H9 (cell line): ENCODE measurements at regions not wholly inside any gene's neighbourhood (a gene's known extent, or its start where the extent isn't known, plus 50 kb on each side); places are given as distances from the start of the nearest gene placed in this dataset.

Experiments
- DNase-seq: peaks from one replicate; pipeline ENCODE4 v3.0.0-alpha.2; 2017
- H2AFZ ChIP-seq: one replicate; pipeline ENCODE4 v1.6.1; 2013; ENCODE audit warnings: mild to moderate bottlenecking, low read length, control low read depth, moderate library complexity
- H2AK5ac ChIP-seq: 2 replicates; pipeline ENCODE4 v1.6.1; 2013; ENCODE audit warnings: low read length, control low read depth, mixed read lengths; ENCODE audit not compliant: insufficient read length
- H2BK120ac ChIP-seq: one replicate; pipeline ENCODE4 v1.6.1; 2013; ENCODE audit warnings: low read depth, mild to moderate bottlenecking, low read length, control low read depth, inconsistent platforms; ENCODE audit not compliant: poor library complexity, severe bottlenecking
- H2BK12ac ChIP-seq: 2 replicates; pipeline ENCODE4 v1.6.1; 2013; ENCODE audit warnings: low read length, control low read depth, mixed read lengths, low read depth; ENCODE audit not compliant: insufficient read length
- H2BK15ac ChIP-seq: 2 replicates; pipeline ENCODE4 v1.6.1; 2013; ENCODE audit warnings: low read depth, low read length, control low read depth
- H2BK20ac ChIP-seq: one replicate; pipeline ENCODE4 v1.6.1; 2013; ENCODE audit warnings: low read depth, mild to moderate bottlenecking, low read length, control low read depth, inconsistent platforms; ENCODE audit not compliant: poor library complexity, severe bottlenecking
- H2BK5ac ChIP-seq: 2 replicates; pipeline ENCODE4 v1.6.1; 2013; ENCODE audit warnings: low read length, control low read depth, mixed read lengths; ENCODE audit not compliant: insufficient read length
- H3K14ac ChIP-seq: 2 replicates; pipeline ENCODE4 v1.6.1; 2013; ENCODE audit warnings: low read length, control low read depth; ENCODE audit not compliant: insufficient read depth
- H3K18ac ChIP-seq: 2 replicates; pipeline ENCODE4 v1.6.1; 2013; ENCODE audit warnings: low read depth, mild to moderate bottlenecking, mixed read lengths, low read length, control low read depth; ENCODE audit not compliant: insufficient read length
- H3K23ac ChIP-seq: 2 replicates; pipeline ENCODE4 v1.6.1; 2013; ENCODE audit warnings: low read length, control low read depth, mixed read lengths, low read depth; ENCODE audit not compliant: insufficient read length
- H3K23me2 ChIP-seq: 2 replicates; pipeline ENCODE4 v1.6.1; 2013; ENCODE audit warnings: low read depth, mild to moderate bottlenecking, mixed read lengths, low read length, control low read depth; ENCODE audit not compliant: insufficient read length, poor library complexity, severe bottlenecking
- H3K27ac ChIP-seq: 2 replicates; pipeline ENCODE4 v1.5.1; 2013; ENCODE audit warnings: low read length, control low read depth, mixed read lengths, low read depth; ENCODE audit not compliant: insufficient read length
- H3K27me3 ChIP-seq: 2 replicates; pipeline ENCODE4 v1.6.1; 2013; ENCODE audit warnings: low read length, control low read depth, inconsistent platforms; ENCODE audit not compliant: insufficient read depth
- H3K4ac ChIP-seq: 2 replicates; pipeline ENCODE4 v1.6.1; 2013; ENCODE audit warnings: low read depth, mild to moderate bottlenecking, control low read depth, inconsistent platforms, low read length, moderate library complexity
- H3K4me1 ChIP-seq: 2 replicates; pipeline ENCODE4 v1.6.1; 2013; ENCODE audit warnings: low read length, control low read depth, inconsistent platforms; ENCODE audit not compliant: insufficient read depth
- H3K4me2 ChIP-seq: 2 replicates; pipeline ENCODE4 v1.6.1; 2013; ENCODE audit warnings: low read length, control low read depth, mixed read lengths; ENCODE audit not compliant: insufficient read length, insufficient read depth
- H3K56ac ChIP-seq: 2 replicates; pipeline ENCODE4 v1.6.1; 2013; ENCODE audit warnings: low read depth, mild to moderate bottlenecking, mixed read lengths, low read length, control low read depth; ENCODE audit not compliant: insufficient read length
- H3K79me1 ChIP-seq: 2 replicates; pipeline ENCODE4 v1.6.1; 2013; ENCODE audit warnings: low read depth, mild to moderate bottlenecking, moderate library complexity, low read length, control low read depth, inconsistent platforms; ENCODE audit not compliant: insufficient read depth, poor library complexity, severe bottlenecking
- H3K79me2 ChIP-seq: 2 replicates; pipeline ENCODE4 v1.6.1; 2013; ENCODE audit warnings: low read length, control low read depth, inconsistent platforms; ENCODE audit not compliant: insufficient read depth
- H3K9ac ChIP-seq: 2 replicates; pipeline ENCODE4 v1.6.1; 2013; ENCODE audit warnings: low read length, control low read depth, mixed read lengths; ENCODE audit not compliant: insufficient read length; ENCODE audit errors: extremely low read depth
- H3K9me3 ChIP-seq: one replicate; pipeline ENCODE4 v1.6.1; 2013; ENCODE audit warnings: low read depth, low read length, inconsistent platforms; ENCODE audit not compliant: control insufficient read depth
- H3T11ph ChIP-seq: one replicate; pipeline ENCODE4 v1.6.1; 2013; ENCODE audit warnings: mild to moderate bottlenecking, low read length, control low read depth, inconsistent platforms
- H4K20me1 ChIP-seq: one replicate; pipeline ENCODE4 v1.6.1; 2013; ENCODE audit not compliant: control insufficient read depth, insufficient read length, insufficient read depth
- H4K5ac ChIP-seq: 2 replicates; pipeline ENCODE4 v1.6.1; 2013; ENCODE audit warnings: low read depth, mild to moderate bottlenecking, mixed read lengths, low read length, control low read depth; ENCODE audit not compliant: insufficient read length
- H4K8ac ChIP-seq: replicated peaks from 2 replicates; pipeline ENCODE4 v1.6.1; 2013; ENCODE audit warnings: low read length, control low read depth, mixed read lengths, low read depth; ENCODE audit not compliant: insufficient read length
- H4K91ac ChIP-seq: 2 replicates; pipeline ENCODE4 v1.6.1; 2013; ENCODE audit warnings: low read depth, mild to moderate bottlenecking, moderate library complexity, mixed read lengths, low read length, control low read depth; ENCODE audit not compliant: insufficient read length
- H3K27ac Mint-ChIP-seq, 3 experiments: 2 replicates in 2 of 3; 3 replicates in 1 of 3; pipeline ENCODE4 v1.8.0; 2020 to 2021; ENCODE audit warnings: mixed read lengths in 3 of 3, mild to moderate bottlenecking in 1 of 3, moderate library complexity in 1 of 3
- H3K27me3 Mint-ChIP-seq: 2 replicates; pipeline ENCODE4 v1.8.0; 2021; ENCODE audit warnings: low read depth, mild to moderate bottlenecking, moderate library complexity, mixed read lengths
- H3K36me3 Mint-ChIP-seq, 3 experiments: 2 replicates in 2 of 3; 3 replicates in 1 of 3; pipeline ENCODE4 v1.8.0; 2020 to 2021; ENCODE audit warnings: low read depth in 3 of 3, mixed read lengths in 3 of 3; ENCODE audit not compliant: insufficient read depth in 1 of 3
- H3K4me1 Mint-ChIP-seq, 2 experiments: 2 replicates each; pipeline ENCODE4 v1.8.0; 2020; ENCODE audit warnings: mixed read lengths in 2 of 2
- H3K4me3 Mint-ChIP-seq, 2 experiments: 2 replicates in 1 of 2; 3 replicates in 1 of 2; pipeline ENCODE4 v1.8.0; 2020 to 2021; ENCODE audit warnings: mild to moderate bottlenecking in 2 of 2, mixed read lengths in 2 of 2, moderate library complexity in 1 of 2
- H3K9me3 Mint-ChIP-seq, 2 experiments: 2 replicates in 1 of 2; 3 replicates in 1 of 2; pipeline ENCODE4 v1.8.0; 2020; ENCODE audit warnings: mild to moderate bottlenecking in 2 of 2, mixed read lengths in 2 of 2, moderate library complexity in 1 of 2
- WGBS: extraction: QIAGEN DNeasy Blood & Tissue Kit; methylation state at CpG from one replicate; pipeline ENCODE4 v1.1.7; 2013; ENCODE audit warnings: missing lambda C conversion rate, low lambda C conversion rate, mixed read lengths; ENCODE audit not compliant: insufficient read length; ENCODE audit errors: extremely low coverage; 5-methylcytosine and 5-hydroxymethylcytosine counted together
- TF ChIP-seq, protein P1 (sequence below): fragments of 200-600 bp; sonication (generic); conservative IDR thresholded peaks from 3 replicates; pipeline ENCODE4 v1.8.0; 2021; ENCODE audit warnings: antibody characterized with exemption, mild to moderate bottlenecking

DNA sequence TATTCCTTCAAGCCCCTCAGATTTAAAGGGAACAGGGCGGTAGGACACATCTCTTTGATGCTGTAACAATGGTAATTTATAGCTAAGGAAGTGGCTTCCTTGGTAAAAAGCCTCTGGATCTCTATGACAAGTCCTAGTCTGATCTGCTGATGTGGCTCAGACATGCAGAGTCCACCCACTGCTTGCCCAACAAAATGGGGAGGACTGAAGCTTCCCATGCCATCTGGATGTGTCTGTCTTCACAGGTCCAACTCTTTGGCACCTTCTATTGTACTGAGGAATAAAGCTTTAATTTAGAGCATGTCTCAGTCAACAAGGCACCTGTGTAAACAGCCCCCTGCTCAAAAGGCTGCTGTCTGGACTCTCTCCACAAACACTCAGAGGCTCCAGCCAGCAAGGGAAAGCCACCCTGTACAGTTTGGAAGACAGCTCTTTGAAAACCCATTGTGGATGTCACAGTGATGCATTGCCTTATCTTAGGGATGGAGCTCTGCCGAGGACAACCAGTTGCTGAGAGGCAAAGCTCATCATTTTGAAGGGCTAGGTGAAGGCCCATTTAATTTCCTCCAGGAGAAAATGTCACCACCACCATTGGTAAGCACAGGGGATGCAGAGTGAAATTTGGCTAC, 348.6 kb upstream of the GRM7 start:
- Histone ChIP-seq H3K9ac (no peak overlapping the region), H3K27ac (no peak overlapping the region), H3K23me2 (no peaks in the 10 kb centered on the region), H4K5ac (no peak overlapping the region), H3K4ac (no peak overlapping the region), H3K14ac (no peak overlapping the region), H3K79me2 (no peaks in the 10 kb centered on the region), H3K79me1 (no peaks in the 10 kb centered on the region), H2BK12ac (no peak overlapping the region), H3K27me3 (no peaks in the 10 kb centered on the region), H3K4me2 (no peak overlapping the region), H2BK15ac (no peak overlapping the region), H3T11ph (no peak overlapping the region), H3K4me1 (no peaks in the 10 kb centered on the region), H3K23ac (no peak overlapping the region), H4K20me1 (no peaks in the 10 kb centered on the region), H2AFZ (no peak overlapping the region), H3K56ac (no peak overlapping the region), H2AK5ac (no peak overlapping the region), H2BK120ac (no peak overlapping the region), H3K18ac (no peak overlapping the region), H2BK20ac (no peak overlapping the region), H4K8ac (no peak overlapping the region), H3K9me3 (no peaks in the 10 kb centered on the region), H4K91ac (no peak overlapping the region), H2BK5ac (no peak overlapping the region)
- Mint-ChIP-seq H3K27ac (no peak overlapping the region), H3K4me1 (peaks cover 0 to 3% of the 10 kb centered on the region in 2 experiments; a peak in 1 of 4 replicates), H3K4me3 (no peak overlapping the region), H3K36me3 (no peaks in the 10 kb centered on the region), H3K9me3 (peaks cover 0 to 2% of the 10 kb centered on the region in 2 experiments; a peak in 1 of 5 replicates), H3K27me3 (no peaks in the 10 kb centered on the region)
- no CpG with 5 or more reads among the region's 2 CpGs for WGBS
- DNase-seq: no peak
- TF ChIP-seq, protein P1, sequence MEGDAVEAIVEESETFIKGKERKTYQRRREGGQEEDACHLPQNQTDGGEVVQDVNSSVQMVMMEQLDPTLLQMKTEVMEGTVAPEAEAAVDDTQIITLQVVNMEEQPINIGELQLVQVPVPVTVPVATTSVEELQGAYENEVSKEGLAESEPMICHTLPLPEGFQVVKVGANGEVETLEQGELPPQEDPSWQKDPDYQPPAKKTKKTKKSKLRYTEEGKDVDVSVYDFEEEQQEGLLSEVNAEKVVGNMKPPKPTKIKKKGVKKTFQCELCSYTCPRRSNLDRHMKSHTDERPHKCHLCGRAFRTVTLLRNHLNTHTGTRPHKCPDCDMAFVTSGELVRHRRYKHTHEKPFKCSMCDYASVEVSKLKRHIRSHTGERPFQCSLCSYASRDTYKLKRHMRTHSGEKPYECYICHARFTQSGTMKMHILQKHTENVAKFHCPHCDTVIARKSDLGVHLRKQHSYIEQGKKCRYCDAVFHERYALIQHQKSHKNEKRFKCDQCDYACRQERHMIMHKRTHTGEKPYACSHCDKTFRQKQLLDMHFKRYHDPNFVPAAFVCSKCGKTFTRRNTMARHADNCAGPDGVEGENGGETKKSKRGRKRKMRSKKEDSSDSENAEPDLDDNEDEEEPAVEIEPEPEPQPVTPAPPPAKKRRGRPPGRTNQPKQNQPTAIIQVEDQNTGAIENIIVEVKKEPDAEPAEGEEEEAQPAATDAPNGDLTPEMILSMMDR: no peak
